Activated T-cell treated with anti-CD3 and anti-CD28 coated beads, Interleukin-2, amount 50 U/mL, for 48 hours (primary cell): ENCODE measurements at regions not wholly inside any gene's neighbourhood (a gene's known extent, or its start where the extent isn't known, plus 50 kb on each side); places are given as distances from the start of the nearest gene placed in this dataset.

Experiments used
- DNase-seq, 2 experiments: peaks; one replicate each; pipeline ENCODE4 v3.0.0-alpha.2; 2020

DNA sequence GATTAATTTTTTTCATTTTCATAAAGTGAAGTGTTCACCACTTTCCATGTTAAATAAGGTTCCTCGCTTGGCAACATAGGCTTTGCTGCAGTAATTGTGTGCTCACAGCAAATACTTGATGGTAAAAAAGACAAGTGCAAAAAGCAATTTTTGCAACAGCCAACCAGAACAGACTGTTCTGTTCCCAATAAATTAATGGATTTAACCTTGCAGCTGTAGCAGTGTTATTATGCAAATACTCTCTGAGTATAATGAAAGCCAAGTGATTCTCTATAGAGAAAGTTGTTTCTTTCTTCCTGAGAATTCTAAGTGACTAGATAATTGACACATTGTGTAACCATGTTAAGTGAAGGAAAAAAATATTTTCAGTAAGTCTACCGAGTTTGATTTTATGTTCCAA is 183.7 kb upstream of the NAALADL2 start:
- DNase-seq = no peak

DNA sequence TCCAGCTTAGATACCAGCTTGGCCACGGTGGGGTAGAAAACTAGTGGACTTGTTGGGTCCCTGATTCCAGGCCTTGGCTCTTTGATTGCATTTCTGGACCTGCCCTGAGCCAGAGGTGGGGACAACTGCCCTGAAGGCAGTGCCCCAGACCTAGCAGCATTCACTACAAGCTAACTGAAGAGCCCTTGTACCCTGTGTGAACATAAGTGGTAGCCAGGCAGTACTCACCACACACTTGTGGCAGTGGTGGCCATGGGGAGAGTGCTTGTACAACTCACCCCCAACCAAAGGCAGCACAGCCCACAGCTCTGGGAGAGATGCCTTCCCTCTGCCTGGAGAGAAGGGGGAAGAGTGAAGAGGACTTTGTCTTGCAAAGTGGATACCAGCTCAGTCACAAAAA is 177.3 kb upstream of the NAALADL2 start:
- DNase-seq = no peak

DNA sequence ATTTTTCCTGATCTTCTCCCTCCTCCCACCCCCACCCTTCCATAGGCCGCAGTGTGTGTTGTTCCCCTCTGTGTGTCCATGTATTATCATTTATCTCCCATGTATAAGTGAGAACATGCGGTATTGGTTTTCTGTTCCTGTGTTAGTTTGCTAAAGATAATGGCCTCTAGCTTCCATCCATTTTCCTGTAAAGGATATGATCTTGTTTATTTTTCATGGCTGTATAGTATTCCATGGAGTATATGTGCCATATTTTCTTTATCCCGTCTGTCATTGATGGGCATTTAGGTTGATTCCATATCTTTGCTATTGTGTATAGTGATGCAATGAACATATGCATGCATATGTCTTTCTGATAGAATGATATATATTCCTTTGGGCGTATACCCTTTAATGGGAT is 173.3 kb upstream of the NAALADL2 start:
- DNase-seq = no peak

DNA sequence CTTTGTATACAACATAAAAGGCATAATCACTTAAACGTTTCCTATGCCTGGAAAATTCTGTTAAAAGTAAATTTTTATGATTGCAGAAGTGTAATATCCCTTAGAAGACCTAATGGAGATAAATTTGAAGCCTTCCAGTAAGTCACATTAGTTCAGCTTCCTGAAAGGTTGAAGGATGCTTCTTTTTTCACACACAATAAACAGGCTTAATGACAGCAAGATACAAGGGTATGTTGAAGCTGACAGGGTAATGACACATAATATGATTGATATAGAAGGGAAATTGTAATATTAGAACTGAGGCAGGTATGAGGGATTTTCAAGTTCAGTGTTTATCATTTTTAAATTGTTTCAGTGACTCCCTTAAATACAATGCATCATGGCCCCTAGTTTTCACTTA is 161.8 kb upstream of the NAALADL2 start:
- DNase-seq = no peak

DNA sequence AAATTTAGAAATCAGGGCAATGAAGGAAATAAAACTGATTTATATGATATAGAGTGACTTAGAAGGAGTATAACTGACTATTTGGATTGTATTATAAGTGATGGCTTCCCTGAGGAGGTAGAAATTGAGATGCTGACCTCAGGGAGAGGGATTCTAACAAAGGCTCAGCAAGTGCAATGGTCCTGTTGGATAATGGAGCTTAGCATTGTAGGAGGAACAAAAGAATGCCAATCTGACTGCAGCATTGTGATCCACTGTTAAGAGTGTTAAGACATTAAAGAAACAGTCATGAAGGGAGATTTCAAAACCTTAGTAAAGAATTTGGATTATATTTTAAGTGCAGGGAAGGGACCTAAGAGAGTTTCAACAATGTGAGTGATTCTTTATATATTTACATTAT is 158.4 kb upstream of the NAALADL2 start:
- DNase-seq = no peak

DNA sequence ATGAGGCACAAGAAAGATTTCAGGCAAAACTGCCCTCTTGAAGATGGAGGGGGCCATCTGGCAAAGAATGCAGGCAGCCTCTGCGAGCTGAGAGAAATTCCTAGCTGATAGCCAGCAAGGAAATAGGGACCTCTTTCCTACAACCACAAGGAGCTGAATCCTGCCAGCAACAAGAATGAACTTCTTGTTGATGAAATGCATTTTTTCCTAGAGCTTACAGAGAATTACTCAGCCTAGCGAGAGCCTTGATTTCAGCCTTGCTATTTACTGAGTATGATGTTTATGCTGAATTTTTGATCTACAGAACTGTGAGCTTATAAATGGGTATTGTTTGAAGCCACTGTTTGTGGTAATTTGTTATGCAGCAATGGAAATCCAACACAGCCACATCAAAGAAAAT is 148.5 kb upstream of the NAALADL2 start:
- DNase-seq = no peak

DNA sequence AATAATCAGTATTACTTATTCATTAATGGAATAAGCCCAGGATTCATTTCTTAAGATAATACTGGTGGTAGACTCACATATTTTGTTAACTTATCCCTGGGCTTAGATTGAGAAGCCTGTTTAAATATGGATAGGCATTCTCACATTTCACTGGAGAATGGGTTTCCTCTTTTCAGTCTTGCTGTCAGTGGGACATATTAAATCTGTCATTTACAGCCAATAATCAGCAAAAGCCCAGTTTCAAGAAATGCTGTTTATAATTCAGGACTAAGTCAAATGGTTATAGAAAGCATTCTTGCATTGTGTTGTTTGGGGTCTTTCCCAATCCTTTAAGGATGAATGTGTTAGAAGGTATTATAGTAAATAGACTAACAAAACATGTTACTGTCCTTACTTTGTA is 143.7 kb upstream of the NAALADL2 start:
- no peak for DNase-seq

DNA sequence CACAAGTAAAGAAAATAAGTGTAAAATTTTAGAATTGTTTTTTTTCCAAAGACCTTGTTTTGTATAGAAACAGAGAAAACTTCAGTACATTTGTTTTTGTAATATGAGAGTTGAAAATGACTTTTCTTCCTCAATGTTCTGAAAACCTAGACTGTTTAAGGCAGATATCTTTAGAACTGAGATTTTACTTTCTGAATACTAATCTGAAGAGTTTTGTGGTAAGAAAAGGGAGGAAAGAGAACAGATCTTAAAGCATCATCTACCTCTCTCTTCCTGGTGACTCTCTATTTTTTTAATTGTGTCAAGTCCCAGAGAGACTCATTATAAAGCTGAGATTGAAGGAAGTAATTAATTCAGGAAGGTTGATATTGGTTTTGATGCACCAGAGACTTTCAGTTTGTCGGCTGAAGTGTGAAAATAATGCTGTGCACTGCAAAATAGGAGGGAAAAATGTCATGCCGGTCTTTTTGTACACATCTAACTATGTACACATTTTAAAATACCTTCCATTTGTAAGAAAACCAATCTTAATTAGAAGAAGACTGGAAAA is 142.1 kb upstream of the NAALADL2 start:
- DNase-seq = no peak

DNA sequence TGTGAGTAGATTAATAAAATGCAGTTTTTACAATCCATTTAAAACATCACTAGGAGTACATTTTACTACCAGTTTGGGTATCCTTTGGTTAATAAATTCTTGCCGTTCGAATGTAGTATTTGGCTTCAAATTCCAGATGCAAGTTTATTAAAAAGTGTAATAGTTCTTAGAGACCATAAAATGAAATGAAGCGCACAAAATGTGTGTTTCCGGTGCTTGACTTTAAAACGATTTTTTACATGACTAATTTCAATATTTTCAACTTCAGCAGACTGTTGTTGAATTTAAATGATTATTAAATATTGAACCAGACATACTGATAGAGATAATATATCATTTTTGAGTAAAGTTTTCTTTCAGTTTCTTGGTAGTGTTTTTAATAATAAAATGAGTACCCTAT is 138.4 kb upstream of the NAALADL2 start:
- DNase-seq = no peak

DNA sequence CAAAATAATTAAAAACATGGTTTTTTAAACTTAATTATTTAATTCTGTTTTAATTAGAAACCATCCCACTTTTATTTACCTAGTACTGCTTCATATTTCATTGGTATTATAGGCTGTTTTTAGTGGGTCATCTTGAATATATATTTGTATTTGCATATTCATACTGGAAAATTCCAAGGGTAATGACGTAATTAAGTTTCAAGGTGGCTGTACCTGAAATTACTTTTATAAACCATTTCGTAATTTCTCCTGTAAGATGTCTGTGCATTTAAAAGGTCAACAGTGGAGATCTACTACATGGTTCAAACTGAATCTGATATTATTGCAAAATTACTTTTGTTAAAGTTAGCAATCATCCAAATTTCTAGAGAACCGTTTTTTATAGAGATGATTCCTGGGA is 133.8 kb upstream of the NAALADL2 start:
- no peak for DNase-seq

DNA sequence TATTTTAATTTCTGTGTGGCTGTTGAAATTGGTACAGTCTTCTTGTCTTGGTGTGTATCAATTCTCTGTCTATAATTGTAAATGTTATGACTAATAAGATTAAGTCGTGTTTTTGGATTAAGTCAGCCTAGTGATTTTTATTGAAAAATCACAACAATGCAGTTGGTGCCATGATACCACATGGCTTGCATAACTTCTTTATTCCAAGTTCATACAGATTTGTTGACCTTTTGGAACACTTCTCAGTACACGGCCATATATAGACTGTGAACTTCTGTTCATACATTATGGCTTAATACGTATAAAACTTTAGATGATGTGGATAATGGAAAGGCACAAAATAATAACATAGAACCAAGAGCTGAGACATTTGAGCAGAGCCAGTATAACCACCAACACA is 121.2 kb upstream of the NAALADL2 start:
- DNase-seq = no peak

DNA sequence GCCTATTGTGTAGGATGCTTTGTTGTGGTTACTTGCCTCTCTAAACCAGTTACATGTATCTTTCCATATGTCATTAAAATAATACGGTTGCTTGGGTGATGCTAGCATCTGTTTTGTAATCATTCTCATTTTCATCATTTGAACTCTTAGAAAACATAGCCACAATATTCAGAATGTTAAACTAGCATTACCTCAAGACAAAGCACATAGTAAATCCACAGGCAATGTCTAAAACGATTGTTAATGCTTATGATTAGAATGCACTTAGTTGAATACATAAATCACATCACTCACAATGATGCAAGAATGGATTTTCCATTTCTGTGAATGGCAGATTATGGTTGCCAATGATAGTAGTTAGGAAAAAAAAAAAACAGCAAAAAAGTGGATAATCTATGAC is 110.0 kb upstream of the NAALADL2 start:
- DNase-seq = no peak

DNA sequence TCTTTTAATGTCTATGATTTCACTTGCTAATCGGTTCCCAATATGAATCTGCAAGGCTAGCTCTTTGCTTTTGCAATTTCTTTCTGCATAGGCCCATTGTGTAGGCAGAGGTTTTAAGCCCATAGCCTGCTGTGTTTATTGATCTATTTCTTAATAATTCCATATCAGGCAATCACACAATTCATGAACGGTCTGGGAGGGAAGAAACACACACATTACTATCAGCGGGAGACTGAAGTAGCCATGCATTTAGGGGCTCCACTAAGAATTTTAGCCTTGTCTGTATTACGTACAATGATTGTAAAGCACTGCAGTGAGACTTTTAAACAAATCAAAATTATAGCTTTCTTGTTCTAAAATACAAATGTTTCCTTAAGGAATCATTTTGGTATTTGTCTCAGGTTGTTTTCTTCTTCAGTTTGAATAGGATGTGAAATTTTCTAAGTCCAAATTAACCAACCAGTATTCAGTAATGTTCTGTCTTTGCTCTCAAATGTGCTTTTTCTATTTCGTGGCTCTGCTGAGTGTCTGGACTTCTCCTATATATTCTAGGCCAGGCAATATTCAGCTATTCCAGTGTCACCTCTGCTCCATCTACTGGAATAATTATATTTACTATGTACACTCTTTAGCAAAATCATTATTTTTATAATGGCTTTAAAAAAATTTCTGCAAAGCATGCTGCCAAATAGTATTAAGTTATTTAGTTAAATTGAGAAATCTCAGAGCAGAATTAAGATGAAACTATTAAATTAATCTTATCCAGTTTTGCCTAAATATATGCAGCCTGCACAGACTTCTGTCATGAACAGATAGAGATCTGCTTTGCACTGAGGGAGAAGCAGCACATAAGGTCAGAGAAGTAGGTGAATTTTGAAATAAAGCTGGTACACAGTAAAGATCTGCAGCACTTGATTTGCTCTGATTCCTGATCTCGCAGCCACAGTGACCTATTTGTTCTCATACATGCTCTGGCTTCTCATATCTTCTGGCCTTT is 103.0 kb upstream of the NAALADL2 start:
- no peak for DNase-seq

DNA sequence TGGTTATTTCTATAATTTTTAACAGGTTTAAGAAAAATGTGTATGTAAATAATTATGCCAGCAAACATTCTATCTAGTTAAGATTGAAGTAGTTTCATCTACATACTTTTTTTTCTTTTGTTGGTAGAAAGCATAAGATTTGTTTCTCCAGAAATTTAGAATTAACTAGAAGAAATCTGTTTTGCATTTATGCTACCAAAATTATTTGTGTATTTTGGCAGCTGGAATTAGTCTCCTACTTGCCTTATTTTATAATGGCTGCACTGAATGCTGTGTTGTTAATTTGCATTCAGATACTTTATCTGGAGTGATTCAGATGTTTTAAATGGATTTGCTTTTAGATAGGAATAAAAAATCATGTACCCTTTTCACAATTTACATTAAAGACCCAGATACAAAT is 100.2 kb upstream of the NAALADL2 start:
- no peak for DNase-seq

DNA sequence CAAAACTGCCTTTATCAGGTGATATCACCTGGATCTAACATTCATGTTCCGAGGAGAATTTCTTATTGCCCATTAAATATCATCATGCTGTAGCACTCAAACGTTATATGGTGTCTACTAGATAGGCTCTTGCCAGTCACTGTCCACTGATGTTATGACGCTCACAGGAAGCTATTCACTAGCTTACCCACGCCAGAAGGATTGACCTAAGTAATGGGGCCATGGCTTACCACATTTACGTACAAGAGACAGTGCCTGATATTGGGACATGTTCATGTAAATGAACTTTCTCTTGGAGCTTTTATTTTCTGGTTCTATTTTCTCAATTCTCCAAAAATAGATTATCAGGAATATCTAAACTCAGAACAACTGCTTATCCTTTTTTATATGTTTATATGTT is 91.7 kb upstream of the NAALADL2 start:
- DNase-seq = no peak

DNA sequence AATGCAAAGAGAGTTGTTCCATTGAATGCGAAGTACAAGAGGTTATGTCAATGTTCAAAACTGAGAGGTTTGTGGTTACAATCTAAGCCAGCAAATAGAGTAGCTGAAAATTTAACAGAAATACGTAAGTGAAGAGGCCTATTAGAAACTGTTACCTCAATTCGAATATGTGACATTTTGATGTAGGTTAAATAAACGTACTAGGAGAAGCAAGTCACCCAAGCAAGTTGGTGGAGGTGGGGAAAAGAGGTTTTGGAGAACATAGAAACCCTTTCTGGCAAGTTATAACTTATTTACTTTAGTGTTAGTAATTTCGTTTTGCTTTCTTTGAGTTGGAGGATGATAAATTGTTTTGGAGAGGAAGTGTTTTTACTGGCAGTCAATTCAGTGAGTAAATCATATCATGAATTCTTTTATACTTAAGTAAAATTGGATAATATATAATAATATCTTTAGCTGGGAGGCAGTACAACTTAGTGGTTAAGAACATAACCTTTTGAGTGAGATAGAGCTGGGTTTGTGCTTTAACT is 91.2 kb upstream of the NAALADL2 start:
- no peak for DNase-seq

DNA sequence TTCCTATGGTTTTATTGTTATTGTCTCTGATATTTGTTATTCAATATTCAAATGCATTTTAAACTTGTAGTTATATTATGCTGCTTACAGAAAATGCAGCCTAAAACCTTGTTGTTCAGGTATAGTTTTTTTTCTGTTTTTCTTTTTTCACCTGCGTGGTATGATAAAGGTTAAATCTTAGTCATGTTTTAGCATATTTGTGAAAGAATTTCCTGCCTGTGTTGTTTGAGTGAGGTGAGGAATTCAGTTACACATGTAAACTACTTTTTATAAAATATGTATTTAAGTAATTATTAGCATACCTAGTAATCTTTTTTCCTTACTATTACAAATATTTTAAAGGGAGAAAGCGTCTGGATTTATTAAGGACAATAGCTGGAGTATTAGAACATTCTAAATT is 90.0 kb upstream of the NAALADL2 start:
- no peak for DNase-seq

DNA sequence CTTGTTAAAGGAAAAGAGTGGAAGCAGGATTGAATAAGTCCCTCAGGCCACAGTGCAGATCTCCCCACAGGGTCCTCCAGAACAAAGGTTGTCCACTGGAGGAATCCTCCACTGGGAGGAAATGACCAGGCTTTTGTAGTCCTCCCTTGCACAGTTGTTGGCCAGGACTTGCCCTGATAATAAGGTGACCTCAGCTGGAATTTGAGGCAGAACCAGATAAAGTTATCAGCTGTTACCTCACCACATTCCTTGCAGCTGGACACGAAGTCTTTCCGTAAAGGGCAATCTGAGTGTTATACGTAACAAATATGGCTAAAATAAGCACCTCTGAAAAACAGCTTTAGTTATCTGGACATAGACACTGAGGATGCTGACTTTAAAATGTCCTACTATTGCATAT is 83.5 kb upstream of the NAALADL2 start:
- DNase-seq = no peak

DNA sequence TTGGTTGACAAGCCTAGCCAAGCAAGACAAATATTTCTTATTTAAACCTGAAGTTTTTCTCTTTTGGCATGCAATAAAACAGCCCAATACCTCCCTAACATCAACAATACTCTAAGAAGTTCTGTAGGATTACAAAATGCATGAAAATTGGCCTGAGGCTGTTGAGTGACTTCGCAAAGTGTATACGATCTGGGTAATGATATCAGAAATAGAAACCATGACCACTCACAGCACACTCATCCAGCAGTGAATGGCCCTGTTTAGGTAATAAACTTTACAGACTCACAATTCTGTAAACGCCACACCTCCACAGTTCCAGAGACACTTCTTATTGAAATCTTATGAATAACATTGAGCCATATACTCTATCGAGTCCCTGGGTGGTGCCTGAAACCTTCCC is 83.0 kb upstream of the NAALADL2 start:
- no peak for DNase-seq

DNA sequence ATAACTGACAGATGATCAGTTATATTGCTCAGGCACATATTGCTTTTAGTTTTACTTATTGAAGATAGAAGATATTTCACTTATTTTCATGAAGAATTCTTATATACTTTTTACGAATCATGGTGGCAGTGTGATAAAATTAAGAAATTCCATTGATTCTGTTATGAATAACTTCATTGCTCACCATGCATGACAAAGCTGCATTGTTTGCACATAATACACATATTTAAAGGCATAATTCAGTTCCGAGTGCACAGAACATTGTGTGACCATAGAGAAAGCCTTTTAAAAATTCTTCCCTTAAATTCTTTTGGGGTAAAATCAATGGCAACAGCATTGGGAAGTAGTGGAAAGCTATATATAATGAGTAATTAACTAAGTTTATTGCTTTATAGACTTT is 82.5 kb upstream of the NAALADL2 start:
- DNase-seq = no peak

DNA sequence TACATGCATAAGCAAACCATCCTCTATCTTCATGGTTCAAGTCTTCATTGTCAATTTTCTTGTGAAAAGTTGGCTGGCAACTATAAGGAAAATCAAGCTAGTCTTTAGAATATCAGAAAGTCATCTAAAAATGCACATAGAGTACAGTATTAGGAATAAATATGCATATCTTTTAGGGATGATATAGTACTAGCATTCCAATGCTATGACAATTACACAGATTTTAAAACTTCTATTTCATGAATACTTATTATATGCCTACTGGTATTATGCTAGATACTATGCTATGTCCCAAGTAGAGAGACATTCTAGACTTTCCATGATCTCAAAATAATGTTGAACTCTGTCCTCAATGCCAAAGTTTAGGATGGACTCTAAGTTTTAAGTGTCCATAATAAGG is 81.3 kb upstream of the NAALADL2 start:
- DNase-seq = no peak

DNA sequence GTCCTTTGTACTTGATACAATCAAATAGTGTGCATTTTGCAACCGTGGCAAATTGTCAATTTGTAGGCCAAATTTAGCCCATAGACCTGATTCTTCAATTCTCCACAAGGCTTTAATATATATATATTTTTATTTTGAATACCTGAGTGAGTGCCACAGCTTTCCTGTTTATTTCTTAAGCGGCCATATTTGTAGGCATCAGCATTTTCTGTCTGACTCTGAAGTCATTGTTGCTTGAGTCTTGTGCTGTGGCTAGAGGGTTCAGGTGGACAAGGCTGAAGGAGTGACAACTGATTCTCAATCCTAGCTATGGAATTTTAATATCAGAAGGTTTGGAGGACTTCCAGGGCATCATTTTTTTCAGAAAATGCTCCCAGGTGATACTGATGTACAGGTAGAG is 75.6 kb upstream of the NAALADL2 start:
- no peak for DNase-seq

DNA sequence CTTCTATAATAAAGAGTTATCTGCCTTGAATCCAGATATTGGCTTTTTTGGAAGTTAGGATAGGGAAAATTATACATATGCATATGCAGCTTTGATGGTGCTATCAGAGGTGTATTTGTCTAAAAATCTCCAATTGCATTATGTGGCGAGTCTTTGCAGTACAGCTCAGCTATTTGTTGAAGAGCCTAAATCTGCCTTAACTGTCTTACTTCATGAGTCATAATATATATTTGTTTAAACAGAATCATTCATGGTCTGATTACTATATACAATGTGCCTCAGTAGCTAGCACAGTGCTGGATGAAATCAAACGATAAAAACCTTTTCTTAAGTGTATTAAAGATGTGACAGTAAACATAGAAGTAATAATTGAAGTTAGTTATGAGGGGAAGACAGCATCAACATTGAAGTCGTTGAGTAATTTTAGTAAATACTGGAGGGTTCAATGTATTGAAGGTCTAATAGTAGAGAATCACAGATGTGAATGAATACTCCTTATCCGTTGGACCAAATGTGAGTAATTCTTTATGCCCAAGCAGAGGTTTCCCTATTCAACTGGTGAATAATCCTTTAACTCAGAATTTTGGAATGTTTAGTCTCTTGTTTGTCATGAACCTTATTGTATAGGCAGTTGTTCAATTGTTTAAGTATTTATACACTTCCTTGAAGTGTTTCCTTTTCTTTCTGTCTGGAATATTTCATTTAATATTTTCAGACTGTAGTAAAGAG is 74.8 kb upstream of the NAALADL2 start:
- DNase-seq = no peak

DNA sequence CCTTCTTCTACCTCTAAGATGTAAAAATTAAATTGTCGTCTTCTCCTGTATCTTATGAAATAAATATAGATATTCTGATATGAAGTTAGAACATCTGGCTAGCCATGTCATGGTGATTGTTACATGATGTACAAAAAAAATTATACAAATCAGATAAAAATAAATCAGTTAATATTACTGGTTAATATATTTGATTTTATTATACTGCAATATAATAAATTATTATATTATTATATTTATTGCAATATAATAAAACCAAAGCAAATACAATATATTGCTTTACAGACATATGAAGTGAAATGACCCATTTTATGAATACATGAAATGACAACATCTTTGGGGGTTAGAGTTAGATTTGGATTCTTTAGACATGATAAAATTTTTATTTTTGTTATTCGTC is 72.3 kb upstream of the NAALADL2 start:
- no peak for DNase-seq
